Mononuclear cell (primary cell): ENCODE measurements at regions not wholly inside any gene's neighbourhood (a gene's known extent, or its start where the extent isn't known, plus 50 kb on each side); places are given as distances from the start of the nearest gene placed in this dataset.

Experiments used
- H3K27me3 ChIP-seq: 2 replicates; pipeline ENCODE4 v1.6.0; 2011; ENCODE audit warnings: low read length, control low read depth; ENCODE audit not compliant: insufficient read depth
- H3K4me1 ChIP-seq: 2 replicates; pipeline ENCODE4 v1.5.1; 2011; ENCODE audit warnings: mild to moderate bottlenecking, low read length, control low read depth; ENCODE audit not compliant: insufficient read depth
- H3K4me3 ChIP-seq: 2 replicates; pipeline ENCODE4 v1.5.1; 2011; ENCODE audit warnings: mild to moderate bottlenecking, low read length, moderate library complexity
- H3K9me3 ChIP-seq: 2 replicates; pipeline ENCODE4 v1.5.1; 2011; ENCODE audit warnings: low read depth, mild to moderate bottlenecking, control low read depth, low read length

DNA sequence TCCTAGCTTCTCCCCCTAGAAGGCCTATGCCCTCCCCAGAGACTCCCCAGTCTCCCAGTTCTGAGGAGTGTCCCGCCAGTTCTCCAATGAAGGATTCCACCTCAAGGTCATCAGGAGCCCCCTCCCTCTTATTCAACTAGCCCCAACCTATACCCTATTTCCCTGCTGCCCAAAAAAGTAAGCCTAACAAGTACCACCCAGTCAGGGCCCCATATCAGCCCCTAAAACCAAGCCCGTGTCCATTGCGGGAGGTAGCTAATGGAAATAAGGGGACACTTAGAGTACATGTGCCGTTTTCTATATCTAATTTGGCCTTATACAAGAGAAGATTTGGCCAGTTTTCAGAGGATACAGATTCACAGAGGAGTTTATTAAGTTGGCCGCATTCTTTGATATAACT lies 416.2 kb downstream of the MATN1 start:
- Histone ChIP-seq H3K27me3 (no peaks in the 10 kb centered on the region), H3K4me1 (no peaks in the 10 kb centered on the region), H3K4me3 (no peak overlapping the region), H3K9me3 (no peaks in the 10 kb centered on the region)

DNA sequence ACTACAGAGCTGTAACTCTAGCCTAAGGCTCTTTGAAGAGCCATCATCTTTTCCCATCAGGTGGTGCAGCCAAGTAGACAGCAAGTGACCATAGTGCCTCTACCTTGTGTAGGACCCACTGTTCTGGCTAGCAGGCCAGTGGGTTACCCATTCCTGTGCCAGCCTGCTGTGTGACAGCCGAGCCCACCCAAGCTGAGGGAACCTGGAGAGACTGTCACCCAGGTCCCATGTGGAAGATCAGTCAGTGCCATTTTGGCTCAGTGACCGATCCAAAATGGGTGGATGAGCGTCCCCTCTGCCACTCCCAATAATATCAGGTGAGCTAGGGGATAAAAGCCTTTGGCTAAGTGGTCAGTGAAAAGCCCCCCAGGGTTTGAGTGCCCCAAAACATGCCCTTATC lies 417.9 kb downstream of the MATN1 start:
- H3K27me3 ChIP-seq: no peaks in the 10 kb centered on the region
- no peaks in the 10 kb centered on the region for H3K9me3 ChIP-seq
- no peak overlapping the region for H3K4me3 ChIP-seq
- H3K4me1 ChIP-seq: no peaks in the 10 kb centered on the region

DNA sequence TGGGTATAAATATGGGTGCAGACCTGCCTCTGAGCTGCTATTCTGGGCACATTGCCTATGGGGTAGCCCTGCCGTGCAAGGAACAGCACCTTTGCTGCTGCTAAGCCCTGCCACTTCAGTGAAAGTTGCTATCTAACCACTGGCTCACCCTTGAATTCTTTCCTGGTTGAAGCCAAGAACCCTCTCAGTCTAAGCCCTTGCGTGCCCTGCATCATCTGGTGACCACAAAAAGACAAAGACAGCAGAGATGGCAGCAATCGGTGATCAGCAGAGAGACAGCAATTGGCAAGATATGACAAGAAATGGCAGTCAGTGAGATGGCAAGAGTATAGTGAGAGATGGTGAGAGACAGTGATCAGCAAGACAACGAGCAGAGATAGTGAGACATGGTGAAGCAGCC lies 418.3 kb downstream of the MATN1 start:
- H3K9me3 ChIP-seq: no peaks in the 10 kb centered on the region
- H3K4me3 ChIP-seq: no peak overlapping the region
- H3K4me1 ChIP-seq: no peaks in the 10 kb centered on the region
- H3K27me3 ChIP-seq: no peaks in the 10 kb centered on the region

GRCh38 chr1:30304080-30304479 lies 419.3 kb downstream of the MATN1 start:
- no peaks in the 10 kb centered on the region for H3K9me3 ChIP-seq
- no peaks in the 10 kb centered on the region for H3K4me1 ChIP-seq
- no peak overlapping the region for H3K4me3 ChIP-seq
- H3K27me3 ChIP-seq: no peaks in the 10 kb centered on the region

DNA sequence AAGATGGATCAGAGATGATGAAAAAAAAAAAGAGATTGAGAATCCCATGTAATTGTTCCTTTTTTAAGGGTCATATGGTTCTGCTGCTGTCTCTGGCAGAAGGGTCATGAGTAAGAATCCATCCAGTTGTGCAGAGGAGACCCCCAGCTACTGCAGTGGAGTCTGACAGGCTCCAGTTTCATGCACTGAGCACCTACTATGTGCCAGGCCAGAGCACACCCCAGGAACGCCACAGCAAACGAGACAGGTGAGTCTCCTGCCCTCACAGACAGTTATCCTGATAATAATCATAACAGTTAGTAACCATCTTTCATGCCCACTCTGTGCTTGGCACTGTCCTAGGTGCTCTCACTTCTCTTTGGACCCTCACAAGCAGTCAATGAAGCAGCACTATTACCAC lies 420.0 kb downstream of the MATN1 start:
- no peak overlapping the region for H3K4me3 ChIP-seq
- no peaks in the 10 kb centered on the region for H3K4me1 ChIP-seq
- no peaks in the 10 kb centered on the region for H3K9me3 ChIP-seq
- H3K27me3 ChIP-seq: no peaks in the 10 kb centered on the region

- Histone ChIP-seq H3K4me1 (no peaks in the 10 kb centered on the region), H3K27me3 (no peaks in the 10 kb centered on the region), H3K9me3 (no peaks in the 10 kb centered on the region), H3K4me3 (no peak overlapping the region)
Measured at GRCh38 chr1:30302858-30303257, 420.5 kb downstream of the MATN1 start.

GRCh38 chr1:30300669-30301068 lies 422.7 kb downstream of the MATN1 start:
- H3K27me3 ChIP-seq: no peaks in the 10 kb centered on the region
- no peak overlapping the region for H3K4me3 ChIP-seq
- no peaks in the 10 kb centered on the region for H3K4me1 ChIP-seq
- no peaks in the 10 kb centered on the region for H3K9me3 ChIP-seq

GRCh38 chr1:30299393-30299792 lies 424.0 kb downstream of the MATN1 start:
- H3K4me3 ChIP-seq: no peak overlapping the region
- no peaks in the 10 kb centered on the region for H3K9me3 ChIP-seq
- no peaks in the 10 kb centered on the region for H3K27me3 ChIP-seq
- H3K4me1 ChIP-seq: no peaks in the 10 kb centered on the region

DNA sequence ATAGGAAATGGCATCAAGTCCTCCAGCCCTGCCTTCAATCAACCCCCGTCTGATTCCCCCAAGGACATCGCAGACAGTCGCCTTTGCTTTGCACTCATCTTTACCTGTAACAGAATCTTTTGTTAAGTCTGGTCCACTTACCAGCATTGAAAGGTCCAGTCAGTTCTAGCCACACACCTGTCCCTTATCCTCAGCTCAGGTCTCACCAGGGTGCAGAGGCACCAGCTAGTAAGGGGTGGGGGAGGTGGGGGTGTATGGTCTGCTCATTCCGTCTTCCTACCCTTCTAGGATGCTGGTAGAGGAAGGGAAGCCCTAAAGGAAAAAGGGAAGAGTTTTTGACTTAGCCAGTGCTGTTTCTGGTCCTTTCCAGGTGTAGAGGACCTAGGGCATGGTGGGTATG lies 427.7 kb downstream of the MATN1 start:
- Histone ChIP-seq H3K27me3 (peaks cover under 1% of the 10 kb centered on the region), H3K9me3 (no peaks in the 10 kb centered on the region), H3K4me1 (no peaks in the 10 kb centered on the region), H3K4me3 (no peak overlapping the region)

DNA sequence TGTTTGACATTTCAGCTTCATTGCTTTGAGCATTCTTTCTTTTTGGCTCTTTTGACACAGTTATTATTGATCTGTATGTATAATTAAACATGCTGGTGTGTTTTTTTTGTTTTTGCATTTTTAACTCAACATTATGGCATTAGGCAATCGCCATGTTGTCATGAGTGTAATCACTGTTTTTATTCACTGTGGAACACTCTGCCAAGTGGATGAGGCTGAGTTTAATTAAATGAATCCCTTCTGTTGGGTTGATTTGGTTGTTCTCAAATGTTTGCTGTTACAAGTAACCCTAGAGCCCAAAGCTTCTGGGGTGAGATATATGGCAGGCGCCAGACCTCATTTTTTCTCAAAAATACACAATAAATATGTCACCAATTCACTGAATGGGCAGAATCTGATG lies 428.1 kb downstream of the MATN1 start:
- H3K27me3 ChIP-seq: peaks cover 3% of the 10 kb centered on the region
- H3K4me3 ChIP-seq: no peak overlapping the region
- H3K9me3 ChIP-seq: no peaks in the 10 kb centered on the region
- H3K4me1 ChIP-seq: no peaks in the 10 kb centered on the region

DNA sequence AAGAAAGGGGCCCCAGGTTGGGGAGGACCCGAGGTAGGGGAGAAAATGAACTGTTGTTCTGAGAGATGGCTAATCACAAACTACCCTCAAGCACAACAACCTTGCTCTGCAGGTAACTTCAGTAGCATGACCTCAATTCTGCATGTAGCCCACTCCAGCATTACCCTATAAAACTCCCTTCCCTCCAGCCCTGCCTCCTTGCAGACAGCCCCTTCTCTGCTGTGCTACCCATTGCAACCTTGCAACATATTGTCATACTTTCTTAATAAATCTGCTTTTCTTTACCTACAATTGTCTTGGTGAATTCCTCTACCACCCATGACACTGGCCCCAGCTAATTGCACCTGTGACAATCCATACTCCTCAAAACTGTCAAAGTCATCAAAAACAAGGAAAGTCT lies 428.9 kb downstream of the MATN1 start:
- Histone ChIP-seq H3K4me1 (no peaks in the 10 kb centered on the region), H3K9me3 (no peaks in the 10 kb centered on the region), H3K4me3 (no peak overlapping the region), H3K27me3 (peaks cover 3% of the 10 kb centered on the region)

DNA sequence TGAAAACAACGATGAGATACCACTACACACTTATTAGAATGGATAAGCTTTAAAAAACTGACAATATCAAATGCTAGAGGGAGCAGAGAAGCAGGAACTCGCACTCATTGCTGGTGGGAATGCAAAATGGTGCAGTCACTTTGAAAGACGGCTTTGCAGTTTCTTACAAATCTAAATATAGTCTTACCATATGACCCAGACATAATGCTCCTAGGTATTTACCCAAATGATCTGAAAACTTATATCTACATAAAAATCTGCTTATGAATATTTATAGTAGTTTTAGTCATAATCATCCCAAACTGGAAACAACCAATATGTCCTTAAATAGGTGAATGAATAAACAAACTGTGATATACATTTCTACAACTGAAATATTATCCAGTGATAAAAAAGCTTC lies 430.9 kb downstream of the MATN1 start:
- H3K27me3 ChIP-seq: peaks cover 3% of the 10 kb centered on the region
- H3K9me3 ChIP-seq: no peaks in the 10 kb centered on the region
- H3K4me3 ChIP-seq: no peak overlapping the region
- H3K4me1 ChIP-seq: no peaks in the 10 kb centered on the region

DNA sequence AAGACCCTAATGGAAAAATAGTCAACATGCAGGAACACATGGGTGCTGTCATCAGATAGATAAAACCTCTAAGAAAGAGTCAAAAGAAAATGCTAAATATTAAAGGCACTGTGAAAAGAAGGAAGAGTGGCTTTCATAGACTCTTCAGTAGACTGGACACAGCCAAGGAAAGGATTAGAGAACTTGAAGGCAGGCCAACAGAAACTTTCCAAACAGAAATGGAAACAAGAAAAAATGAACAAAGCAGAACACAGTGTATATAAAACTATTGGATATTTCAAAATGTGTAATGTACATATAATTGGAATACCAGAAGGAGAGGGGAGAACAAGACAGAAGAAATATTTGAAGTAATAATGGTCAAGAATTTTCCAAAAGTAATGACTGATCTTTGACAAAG lies 431.9 kb downstream of the MATN1 start:
- H3K27me3 ChIP-seq: peaks cover 3% of the 10 kb centered on the region
- H3K4me1 ChIP-seq: no peaks in the 10 kb centered on the region
- H3K4me3 ChIP-seq: no peak overlapping the region
- no peaks in the 10 kb centered on the region for H3K9me3 ChIP-seq

GRCh38 chr1:30290581-30290980 lies 432.8 kb downstream of the MATN1 start:
- H3K4me1 ChIP-seq: no peaks in the 10 kb centered on the region
- no peaks in the 10 kb centered on the region for H3K9me3 ChIP-seq
- H3K27me3 ChIP-seq: peaks cover 3% of the 10 kb centered on the region
- H3K4me3 ChIP-seq: no peak overlapping the region

DNA sequence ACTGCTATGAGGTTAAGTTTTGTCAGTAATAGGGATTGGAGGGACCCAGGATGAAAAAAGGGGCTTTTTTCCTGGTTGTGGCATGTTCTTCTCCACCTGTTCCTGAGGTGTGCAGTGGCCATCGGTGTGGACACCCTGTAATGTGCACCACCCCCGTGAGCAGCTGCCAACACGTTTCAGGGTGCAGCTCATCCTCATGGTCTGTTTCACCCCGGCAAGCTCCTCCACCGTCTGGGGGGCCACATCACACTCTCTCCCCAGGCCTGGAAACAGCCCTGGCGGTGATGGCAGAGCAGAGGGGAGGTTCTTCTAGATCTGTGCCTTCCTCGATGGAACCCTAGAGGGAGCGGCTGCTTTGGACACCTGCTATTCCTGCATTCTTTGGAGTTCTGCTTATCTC lies 435.4 kb downstream of the MATN1 start:
- Histone ChIP-seq H3K4me1 (no peaks in the 10 kb centered on the region), H3K4me3 (no peak overlapping the region), H3K27me3 (peaks cover 3% of the 10 kb centered on the region), H3K9me3 (no peaks in the 10 kb centered on the region)

GRCh38 chr1:30286988-30287839 lies 436.2 kb downstream of the MATN1 start:
- Histone ChIP-seq H3K4me3 (no peak overlapping the region), H3K9me3 (no peaks in the 10 kb centered on the region), H3K4me1 (no peaks in the 10 kb centered on the region), H3K27me3 (peaks cover 3% of the 10 kb centered on the region)
